ENCODE measurements at regions not wholly inside any gene's neighbourhood (a gene's known extent, or its start where the extent isn't known, plus 50 kb on each side); places are given as distances from the start of the nearest gene placed in this dataset.

DNA sequence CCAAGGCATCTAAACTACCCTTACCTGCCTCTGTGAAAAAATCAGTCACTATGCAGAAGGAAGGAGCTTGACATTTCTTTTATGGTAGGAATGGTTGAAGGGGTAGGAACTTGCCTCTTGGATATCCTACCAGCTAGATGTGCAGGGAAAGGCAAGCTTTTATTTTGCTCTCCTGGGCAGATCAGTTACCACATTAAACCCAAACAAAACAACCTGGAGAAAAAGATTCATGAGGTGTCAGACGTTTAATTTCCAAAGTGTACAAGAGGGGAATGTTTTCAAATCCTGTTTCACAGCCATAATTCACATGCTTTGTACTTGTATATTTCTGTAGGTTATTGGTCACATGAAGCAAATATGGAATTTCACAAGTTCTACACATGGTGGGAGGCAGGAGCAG lies 67.0 kb upstream of the IFNG-AS1 start (continued):
- TF ChIP-seq, protein P1, sequence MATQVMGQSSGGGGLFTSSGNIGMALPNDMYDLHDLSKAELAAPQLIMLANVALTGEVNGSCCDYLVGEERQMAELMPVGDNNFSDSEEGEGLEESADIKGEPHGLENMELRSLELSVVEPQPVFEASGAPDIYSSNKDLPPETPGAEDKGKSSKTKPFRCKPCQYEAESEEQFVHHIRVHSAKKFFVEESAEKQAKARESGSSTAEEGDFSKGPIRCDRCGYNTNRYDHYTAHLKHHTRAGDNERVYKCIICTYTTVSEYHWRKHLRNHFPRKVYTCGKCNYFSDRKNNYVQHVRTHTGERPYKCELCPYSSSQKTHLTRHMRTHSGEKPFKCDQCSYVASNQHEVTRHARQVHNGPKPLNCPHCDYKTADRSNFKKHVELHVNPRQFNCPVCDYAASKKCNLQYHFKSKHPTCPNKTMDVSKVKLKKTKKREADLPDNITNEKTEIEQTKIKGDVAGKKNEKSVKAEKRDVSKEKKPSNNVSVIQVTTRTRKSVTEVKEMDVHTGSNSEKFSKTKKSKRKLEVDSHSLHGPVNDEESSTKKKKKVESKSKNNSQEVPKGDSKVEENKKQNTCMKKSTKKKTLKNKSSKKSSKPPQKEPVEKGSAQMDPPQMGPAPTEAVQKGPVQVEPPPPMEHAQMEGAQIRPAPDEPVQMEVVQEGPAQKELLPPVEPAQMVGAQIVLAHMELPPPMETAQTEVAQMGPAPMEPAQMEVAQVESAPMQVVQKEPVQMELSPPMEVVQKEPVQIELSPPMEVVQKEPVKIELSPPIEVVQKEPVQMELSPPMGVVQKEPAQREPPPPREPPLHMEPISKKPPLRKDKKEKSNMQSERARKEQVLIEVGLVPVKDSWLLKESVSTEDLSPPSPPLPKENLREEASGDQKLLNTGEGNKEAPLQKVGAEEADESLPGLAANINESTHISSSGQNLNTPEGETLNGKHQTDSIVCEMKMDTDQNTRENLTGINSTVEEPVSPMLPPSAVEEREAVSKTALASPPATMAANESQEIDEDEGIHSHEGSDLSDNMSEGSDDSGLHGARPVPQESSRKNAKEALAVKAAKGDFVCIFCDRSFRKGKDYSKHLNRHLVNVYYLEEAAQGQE (IDR thresholded peaks at IDR 0.05; ENCODE audit: low read depth, low read length), result no peak
- TF ChIP-seq, protein P2, sequence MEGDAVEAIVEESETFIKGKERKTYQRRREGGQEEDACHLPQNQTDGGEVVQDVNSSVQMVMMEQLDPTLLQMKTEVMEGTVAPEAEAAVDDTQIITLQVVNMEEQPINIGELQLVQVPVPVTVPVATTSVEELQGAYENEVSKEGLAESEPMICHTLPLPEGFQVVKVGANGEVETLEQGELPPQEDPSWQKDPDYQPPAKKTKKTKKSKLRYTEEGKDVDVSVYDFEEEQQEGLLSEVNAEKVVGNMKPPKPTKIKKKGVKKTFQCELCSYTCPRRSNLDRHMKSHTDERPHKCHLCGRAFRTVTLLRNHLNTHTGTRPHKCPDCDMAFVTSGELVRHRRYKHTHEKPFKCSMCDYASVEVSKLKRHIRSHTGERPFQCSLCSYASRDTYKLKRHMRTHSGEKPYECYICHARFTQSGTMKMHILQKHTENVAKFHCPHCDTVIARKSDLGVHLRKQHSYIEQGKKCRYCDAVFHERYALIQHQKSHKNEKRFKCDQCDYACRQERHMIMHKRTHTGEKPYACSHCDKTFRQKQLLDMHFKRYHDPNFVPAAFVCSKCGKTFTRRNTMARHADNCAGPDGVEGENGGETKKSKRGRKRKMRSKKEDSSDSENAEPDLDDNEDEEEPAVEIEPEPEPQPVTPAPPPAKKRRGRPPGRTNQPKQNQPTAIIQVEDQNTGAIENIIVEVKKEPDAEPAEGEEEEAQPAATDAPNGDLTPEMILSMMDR (IDR thresholded peaks at IDR 0.05), result no peak
- TF ChIP-seq, protein P3, sequence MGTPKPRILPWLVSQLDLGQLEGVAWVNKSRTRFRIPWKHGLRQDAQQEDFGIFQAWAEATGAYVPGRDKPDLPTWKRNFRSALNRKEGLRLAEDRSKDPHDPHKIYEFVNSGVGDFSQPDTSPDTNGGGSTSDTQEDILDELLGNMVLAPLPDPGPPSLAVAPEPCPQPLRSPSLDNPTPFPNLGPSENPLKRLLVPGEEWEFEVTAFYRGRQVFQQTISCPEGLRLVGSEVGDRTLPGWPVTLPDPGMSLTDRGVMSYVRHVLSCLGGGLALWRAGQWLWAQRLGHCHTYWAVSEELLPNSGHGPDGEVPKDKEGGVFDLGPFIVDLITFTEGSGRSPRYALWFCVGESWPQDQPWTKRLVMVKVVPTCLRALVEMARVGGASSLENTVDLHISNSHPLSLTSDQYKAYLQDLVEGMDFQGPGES (IDR thresholded peaks at IDR 0.05; ENCODE audit: low read depth, low read length), result no peak

DNA sequence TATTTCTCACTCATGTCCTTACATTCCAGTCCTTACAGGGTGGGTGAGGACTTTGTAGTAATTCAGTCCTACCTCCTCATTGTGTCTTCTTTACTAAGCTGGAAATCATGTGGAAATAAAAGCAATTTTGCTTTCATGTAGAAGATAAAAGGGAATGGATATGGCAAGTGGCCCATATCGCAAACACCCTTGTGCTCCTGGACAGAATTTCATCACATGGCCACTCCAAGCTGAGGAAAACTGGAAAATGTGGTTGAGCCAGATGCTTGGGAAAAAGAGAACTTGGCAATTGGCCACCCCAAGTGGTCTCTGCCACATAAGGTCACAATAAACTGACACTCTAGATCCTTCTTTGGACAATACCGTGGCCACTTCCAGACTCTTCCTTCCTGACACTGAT lies 64.2 kb upstream of the IFNG-AS1 start:
- no peaks in the 10 kb centered on the region for H4K20me1 ChIP-seq (ENCODE audit: insufficient read depth)
- no peaks in the 10 kb centered on the region for H3K79me2 ChIP-seq (ENCODE audit: insufficient read depth)
- H2AFZ ChIP-seq (ENCODE audit: low read depth), result no peak overlapping the region
- H3K36me3 ChIP-seq (replicated peaks in 1 of 2; ENCODE audit: control insufficient read depth in 1 of 2, insufficient read depth in 2 of 2, low read length in 1 of 2), result no peaks in the 10 kb centered on the region
- H3K4me1 ChIP-seq (ENCODE audit: control insufficient read depth in 1 of 2, insufficient read depth in 2 of 2, low read depth in 1 of 2, low read length in 1 of 2), result peaks cover 0 to 13% of the 10 kb centered on the region in 2 experiments; a peak in 1 of 4 replicates
- TF ChIP-seq EZH2phosphoT487 (IDR thresholded peaks at IDR 0.05; ENCODE audit: borderline replicate concordance, low read depth) (no peak), TAF1 (IDR thresholded peaks at IDR 0.05; ENCODE audit: borderline replicate concordance, low read depth, low read length) (no peak), NFIC (IDR thresholded peaks at IDR 0.05; ENCODE audit: borderline replicate concordance) (no peak), FOXJ3 (CRISPR knock-in tag; IDR thresholded peaks at IDR 0.05) (no peak), YY1 (IDR thresholded peaks at IDR 0.05; ENCODE audit: low read depth) (no peak), POLR2AphosphoS5 (IDR thresholded peaks at IDR 0.05; ENCODE audit: low read depth, low read length) (no peak), SIN3A (IDR thresholded peaks at IDR 0.05; ENCODE audit: borderline replicate concordance, low read depth, low read length) (no peak), RFX5 (IDR thresholded peaks at IDR 0.05; ENCODE audit: low read length) (no peak)
- TF ChIP-seq, protein P1 (IDR thresholded peaks at IDR 0.05; ENCODE audit: low read depth, low read length), result no peak
- TF ChIP-seq, protein P3 (IDR thresholded peaks at IDR 0.05; ENCODE audit: low read depth, low read length), result no peak
- TF ChIP-seq, protein P4, sequence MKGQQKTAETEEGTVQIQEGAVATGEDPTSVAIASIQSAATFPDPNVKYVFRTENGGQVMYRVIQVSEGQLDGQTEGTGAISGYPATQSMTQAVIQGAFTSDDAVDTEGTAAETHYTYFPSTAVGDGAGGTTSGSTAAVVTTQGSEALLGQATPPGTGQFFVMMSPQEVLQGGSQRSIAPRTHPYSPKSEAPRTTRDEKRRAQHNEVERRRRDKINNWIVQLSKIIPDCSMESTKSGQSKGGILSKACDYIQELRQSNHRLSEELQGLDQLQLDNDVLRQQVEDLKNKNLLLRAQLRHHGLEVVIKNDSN (IDR thresholded peaks at IDR 0.05; ENCODE audit: borderline replicate concordance, low read depth), result no peak
- TF ChIP-seq, protein P5, sequence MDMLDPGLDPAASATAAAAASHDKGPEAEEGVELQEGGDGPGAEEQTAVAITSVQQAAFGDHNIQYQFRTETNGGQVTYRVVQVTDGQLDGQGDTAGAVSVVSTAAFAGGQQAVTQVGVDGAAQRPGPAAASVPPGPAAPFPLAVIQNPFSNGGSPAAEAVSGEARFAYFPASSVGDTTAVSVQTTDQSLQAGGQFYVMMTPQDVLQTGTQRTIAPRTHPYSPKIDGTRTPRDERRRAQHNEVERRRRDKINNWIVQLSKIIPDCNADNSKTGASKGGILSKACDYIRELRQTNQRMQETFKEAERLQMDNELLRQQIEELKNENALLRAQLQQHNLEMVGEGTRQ (IDR thresholded peaks at IDR 0.05; ENCODE audit: borderline replicate concordance, low read depth, low read length), result no peak
- H3K9ac ChIP-seq, result no peak overlapping the region
- H3K4me2 ChIP-seq, result no peak overlapping the region
- H3K27me3 ChIP-seq (ENCODE audit: insufficient read depth), result no peaks in the 10 kb centered on the region
- H3K4me3 ChIP-seq (ENCODE audit: low read depth in 2 of 2, low read length in 1 of 2), result no peak overlapping the region
- CTCF ChIA-PET, result interaction anchor here (0.5 to 2.3 kb wide), 3 partner anchors 18 to 341 kb away, joined by 3 to 9 read pairs (median 3); no protein-coding TSS in a partner anchor
- no peaks in the 10 kb centered on the region for H3F3A ChIP-seq (replicated peaks; ENCODE audit: insufficient read depth)
- peak overlapping the region in 1 of 2 experiments; percentile 13; a peak in 1 of 4 replicates for H3K27ac ChIP-seq (ENCODE audit: low read depth in 2 of 2, low read length in 1 of 2)
- 68% methylated on average over 2 of the region's 2 CpGs for WGBS (ENCODE audit: low lambda C conversion rate)
- no peaks in the 10 kb centered on the region for H3K9me3 ChIP-seq
- POLR2A ChIA-PET, result no interaction called here
- H3K9me2 ChIP-seq, result no peaks in the 10 kb centered on the region
- no peak for DNase-seq

Measured in SK-N-SH (cell line).